NCI-H1105 (cell line): ENCODE measurements at regions not wholly inside any gene's neighbourhood (a gene's known extent, or its start where the extent isn't known, plus 50 kb on each side); places are given as distances from the start of the nearest gene placed in this dataset.
A peak's percentile ranks its signal among the peaks of the same experiment; 100 is the strongest.

ENCODE experiments used
- DNase-seq: peaks from one replicate; lab custom pipeline; 2025; lab: John Stamatoyannopoulos, UW

DNA sequence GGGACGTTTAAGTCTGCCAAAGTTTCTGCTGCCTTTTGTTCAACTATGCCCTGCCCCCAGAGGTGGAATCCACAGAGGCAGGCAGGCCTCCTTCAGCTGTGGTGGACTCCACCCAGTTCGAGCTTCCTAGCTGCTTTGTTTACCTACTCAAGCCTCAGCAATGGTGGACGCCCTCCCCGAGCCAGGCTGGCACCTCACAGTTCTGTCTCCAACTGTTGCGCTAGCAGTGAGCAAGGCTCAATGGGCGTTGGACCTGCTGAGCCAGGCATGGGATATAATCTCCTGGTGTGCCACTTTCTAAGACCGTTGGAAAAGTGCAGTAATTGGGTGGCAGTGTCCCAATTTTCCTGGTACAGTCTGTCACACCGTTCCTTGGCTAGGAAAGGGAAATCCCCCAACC is 444.7 kb downstream of the FLRT2 start:
- DNase-seq: no peak

- no peak for DNase-seq
These were observed 433.5 kb downstream of the FLRT2 start for GRCh38 chr14:85963486-85963885.

DNA sequence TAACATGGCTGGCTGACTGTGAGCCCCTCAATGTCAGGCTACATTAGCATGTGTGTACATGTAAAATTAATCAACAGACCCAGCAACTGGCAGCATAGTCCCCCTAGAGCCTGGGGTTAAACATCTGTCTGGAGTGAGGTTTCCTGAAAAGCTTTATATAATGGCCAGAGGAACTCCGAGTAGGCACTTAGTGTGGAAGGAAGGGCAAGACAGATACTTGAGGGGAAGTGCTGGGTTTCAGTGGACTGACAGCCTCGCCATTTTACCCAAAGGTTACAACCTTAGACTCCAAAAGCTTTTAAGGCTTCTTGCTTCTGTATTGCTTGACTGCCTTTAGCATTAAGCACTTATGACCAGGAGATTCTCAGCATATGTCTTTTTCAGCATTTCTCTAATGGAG is 430.8 kb downstream of the FLRT2 start:
- DNase-seq: no peak

DNA sequence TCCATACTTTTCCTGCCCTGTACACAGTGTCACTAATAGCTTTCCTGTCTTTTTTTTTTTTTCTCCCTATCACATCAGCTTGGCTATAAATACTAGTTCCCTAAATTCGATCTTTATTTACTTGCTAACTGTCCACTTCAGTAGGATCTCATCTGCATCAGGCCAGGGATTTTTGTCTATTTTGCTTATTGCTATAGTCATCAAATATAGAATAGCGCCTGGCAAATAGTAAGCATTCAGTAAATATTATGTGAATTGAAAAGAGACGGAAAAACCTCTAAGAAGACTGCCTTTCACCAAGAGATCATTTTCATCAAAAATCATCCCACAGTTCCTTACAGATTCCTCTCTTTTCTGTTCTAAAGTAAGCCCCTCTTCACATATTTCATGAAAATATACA is 429.1 kb downstream of the FLRT2 start:
- DNase-seq: no peak

- DNase-seq: no peak
These were observed 428.1 kb downstream of the FLRT2 start for GRCh38 chr14:85958069-85958468.

GRCh38 chr14:85953265-85953664 is 423.3 kb downstream of the FLRT2 start:
- DNase-seq: no peak

- DNase-seq: no peak
These were observed 418.2 kb downstream of the FLRT2 start for GRCh38 chr14:85948153-85948552.

DNA sequence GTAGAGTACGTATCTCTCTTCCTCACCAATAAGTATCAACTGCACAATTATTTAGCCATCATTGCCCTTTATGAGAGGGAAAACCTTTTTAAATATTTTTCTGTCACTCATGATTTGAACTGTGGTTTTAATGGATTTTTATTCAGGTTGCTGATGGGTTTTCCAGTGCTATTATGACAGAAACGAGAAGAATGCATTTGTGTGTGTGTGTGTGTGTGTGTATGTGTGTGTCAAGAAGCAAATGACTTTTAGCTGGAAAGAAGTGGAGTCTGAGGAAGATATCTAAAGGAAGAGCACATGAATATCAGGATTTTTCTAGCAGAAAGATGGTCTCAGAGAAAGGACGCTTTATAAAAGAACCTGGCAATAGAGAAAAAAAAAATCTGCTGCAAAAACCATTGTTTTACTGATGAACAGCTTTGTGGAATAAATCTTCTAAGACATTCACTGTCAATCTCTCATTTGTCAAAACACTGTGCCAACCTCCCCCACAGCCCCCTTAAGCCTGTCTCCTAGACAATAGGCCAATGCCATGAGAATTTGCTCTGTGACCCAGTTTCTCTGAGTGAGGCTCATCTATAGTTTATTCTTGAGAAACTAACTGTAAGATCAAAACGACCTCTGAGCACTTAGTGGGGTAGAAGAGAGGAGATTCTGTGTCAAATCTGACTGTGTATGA is 417.7 kb downstream of the FLRT2 start:
- no peak for DNase-seq

- no peak for DNase-seq
These were observed 413.2 kb downstream of the FLRT2 start for GRCh38 chr14:85943192-85943591.

- DNase-seq: no peak
These were observed 404.9 kb downstream of the FLRT2 start for GRCh38 chr14:85934886-85935254.

DNA sequence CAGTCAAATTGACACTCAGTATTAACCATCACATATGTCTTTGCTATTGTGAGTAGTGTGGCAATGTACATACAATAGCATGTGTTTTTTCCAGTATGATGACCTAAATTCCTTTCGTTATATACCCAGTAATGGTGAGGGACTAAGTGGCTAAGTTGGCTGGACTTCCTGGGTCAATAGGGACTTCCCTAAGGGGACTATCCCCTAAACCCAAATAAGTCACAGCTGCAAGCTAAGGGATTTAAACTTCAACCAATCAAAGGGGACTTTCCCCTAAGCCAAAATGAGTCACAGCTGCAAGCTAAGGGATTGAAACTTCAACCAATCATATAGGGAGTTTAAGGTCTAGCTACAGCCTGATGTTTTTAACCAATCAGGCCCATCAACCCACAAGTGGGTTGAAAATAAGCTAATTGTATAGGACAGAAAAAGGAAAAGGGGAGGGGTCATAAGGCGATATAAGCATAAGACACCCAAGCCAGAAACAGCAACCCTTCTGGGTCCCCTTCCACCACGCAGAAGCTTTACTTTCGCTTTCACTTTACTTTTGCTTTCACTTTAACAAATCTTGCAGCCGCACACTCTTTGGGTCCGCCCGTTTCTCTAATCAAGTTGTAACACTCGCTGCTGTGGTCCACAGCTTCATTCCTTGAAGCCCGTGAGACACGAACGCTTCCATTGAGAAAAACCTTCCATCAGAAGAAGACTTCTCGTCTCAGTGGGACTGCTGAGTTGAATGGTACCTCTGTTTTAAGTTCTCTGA is 404.4 kb downstream of the FLRT2 start:
- DNase-seq: peak; percentile 30

DNA sequence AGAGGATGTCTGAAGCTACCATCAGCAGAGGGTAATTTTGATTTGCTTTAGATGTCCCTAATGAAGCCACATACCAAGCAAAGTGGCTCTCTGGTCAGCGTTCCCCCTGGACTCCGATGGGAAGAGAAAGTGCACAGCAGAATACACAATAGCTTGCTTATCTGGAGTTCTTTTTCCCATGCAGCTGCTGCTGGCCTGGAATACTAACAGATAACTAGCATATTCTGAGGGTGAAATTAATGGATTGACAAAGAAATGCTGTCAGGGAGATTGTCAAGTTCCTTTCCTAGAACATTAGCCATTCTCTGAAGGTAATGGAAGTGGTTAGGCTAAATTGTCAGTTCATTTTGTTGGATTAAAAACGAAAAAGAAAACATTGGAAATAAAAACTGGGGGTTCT is 391.3 kb downstream of the FLRT2 start:
- DNase-seq: no peak

GRCh38 chr14:85917716-85918115 is 387.8 kb downstream of the FLRT2 start:
- DNase-seq: no peak

DNA sequence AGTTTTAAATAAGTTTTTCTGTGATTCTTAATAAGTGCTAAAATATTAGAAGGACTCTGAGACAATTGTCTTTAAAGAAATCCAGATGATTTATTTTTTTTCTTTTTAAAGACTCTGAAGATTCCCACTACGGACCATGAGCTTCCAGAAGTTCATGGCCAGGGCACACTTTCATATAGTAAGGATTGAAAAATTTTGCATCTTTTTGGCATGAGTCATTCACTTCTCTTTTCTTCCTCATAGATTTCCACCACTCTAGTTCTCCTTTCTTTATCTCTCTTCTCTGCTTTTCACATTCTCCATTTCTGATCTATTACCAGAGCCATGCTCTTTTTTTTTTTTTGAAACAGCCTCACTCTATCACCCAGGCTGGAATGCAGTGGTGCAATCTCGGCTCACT is 385.8 kb downstream of the FLRT2 start:
- no peak for DNase-seq

DNA sequence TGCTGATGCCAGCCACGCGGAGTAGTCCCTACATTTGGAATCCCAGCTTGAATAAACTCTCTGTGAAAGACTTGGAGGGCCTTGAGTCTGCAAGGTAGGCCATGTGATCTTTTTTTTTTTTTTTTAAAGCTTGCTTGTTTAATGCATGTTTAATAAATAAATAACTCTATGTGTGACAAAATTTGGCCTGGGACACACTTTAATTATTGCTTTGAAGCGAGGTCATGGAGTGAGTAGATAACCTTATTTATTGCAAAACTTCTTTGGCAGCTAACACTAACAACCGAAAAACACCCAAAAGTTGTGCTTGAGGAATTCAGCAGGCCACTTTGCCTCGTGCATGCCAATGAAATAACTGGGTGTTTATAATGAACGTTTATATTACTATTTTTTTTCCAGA is 382.2 kb downstream of the FLRT2 start:
- DNase-seq: no peak

DNA sequence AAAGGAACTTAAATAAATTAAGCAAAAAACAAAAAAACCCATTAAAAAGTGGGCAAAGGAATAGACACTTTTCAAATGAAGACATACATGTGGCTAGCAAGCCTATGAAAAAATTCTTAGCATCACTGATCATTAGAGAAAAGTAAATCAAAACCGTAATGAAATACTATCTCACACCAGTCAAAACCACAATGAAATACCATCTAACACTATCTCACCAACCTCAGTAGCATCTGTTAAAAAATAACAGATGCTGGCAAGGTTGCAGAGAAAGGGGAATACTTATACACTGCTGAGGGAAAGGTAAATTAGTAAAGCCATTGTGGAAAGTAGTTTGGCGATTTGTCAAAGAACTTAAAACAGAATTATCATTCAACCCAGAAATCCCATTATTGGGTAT is 381.1 kb downstream of the FLRT2 start:
- no peak for DNase-seq

GRCh38 chr14:85909581-85909980 is 379.6 kb downstream of the FLRT2 start:
- no peak for DNase-seq

GRCh38 chr14:85907536-85907935 is 377.6 kb downstream of the FLRT2 start:
- no peak for DNase-seq

DNA sequence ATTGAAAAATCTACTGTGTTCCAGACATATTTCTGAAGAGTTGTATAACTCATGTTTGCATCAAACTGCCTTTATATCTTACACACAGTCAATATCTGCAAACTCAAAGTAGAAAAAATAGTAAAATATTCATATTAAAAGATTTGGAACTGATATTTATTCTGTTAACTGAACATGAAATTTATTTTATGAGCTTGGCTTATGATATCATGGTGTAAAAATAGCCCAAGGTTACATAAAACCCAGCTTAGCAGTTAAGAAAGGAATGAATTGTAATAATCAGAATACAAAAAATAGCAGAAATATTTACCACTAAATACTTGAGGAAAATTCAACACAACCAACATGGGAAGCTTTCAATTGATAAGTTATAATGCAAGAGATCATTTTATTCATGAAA is 367.9 kb downstream of the FLRT2 start:
- DNase-seq: no peak

DNA sequence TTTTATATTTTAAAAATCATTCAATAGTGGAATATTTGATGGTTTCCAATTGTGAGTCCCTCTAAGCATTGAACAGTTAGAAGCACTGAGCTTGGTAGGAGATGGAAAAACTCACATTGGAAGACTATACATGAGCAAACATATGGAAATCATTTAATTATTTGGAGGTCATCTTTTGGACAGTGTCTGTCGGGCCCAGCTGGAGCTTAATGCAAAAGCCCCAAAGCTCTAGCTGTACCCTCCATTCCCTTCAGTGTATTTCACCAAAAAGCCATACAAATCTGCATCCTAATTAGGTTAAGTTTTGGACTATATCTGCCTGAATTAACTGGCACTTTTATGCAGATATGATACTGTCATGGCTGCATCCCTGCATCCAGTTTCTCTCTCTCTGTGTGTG is 365.7 kb downstream of the FLRT2 start:
- DNase-seq: no peak

DNA sequence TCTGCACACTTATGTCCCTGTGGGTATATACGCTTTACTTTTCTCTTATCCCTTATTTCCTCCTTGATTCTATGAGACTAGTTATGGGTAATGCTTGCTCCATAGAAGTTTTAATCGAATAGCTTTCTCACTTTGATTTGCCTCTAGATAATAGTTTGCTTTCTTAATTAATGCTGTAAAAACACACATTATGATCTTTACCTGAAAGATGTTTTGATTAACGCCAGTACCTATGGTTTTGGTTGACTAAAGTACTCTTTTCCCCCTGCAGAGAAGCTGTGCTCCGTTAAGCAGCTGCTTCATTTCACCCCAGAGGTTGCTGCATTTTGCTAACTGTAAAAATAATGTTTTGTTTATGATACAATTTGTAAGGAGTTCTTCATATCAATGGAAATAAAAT is 362.3 kb downstream of the FLRT2 start:
- no peak for DNase-seq

- DNase-seq: no peak
These were observed 354.0 kb downstream of the FLRT2 start for GRCh38 chr14:85883966-85884365.

GRCh38 chr14:85883101-85883500 is 353.2 kb downstream of the FLRT2 start:
- no peak for DNase-seq

DNA sequence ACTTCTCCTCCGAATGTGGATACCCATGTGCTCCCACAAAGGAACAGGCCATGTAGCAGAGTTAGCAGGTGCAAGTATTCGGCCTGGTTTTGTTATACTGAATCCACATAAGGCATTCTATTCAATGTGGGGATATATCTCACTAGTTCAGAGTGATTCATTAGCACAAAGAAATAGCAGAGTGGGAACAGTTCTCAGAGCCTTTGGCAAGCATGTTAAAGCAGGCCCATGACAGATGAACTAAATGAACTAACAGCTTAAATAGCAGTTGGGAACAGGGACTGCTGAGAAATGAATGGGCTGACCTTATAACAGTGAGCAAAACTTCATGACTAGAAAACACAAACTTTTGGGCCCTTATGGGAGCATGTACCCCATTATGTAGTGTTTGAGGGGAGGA is 352.0 kb downstream of the FLRT2 start:
- no peak for DNase-seq
